GM12865 (cell line): ENCODE measurements at regions not wholly inside any gene's neighbourhood (a gene's known extent, or its start where the extent isn't known, plus 50 kb on each side); places are given as distances from the start of the nearest gene placed in this dataset.

Source experiments
- DNase-seq: peaks from one replicate; pipeline ENCODE4 v3.0.0; 2010; ENCODE audit warnings: low read depth
- H3K4me3 ChIP-seq: 2 replicates; pipeline ENCODE4 v1.5.1; 2011; ENCODE audit warnings: mild to moderate bottlenecking, low read depth, low read length, control low read depth
- TF ChIP-seq, protein P1 (sequence below): IDR thresholded peaks from 2 replicates; pipeline ENCODE4 v1.5.1; 2011; ENCODE audit warnings: low read length, control low read depth, low read depth, inconsistent platforms; ENCODE audit not compliant: insufficient read depth; ENCODE audit errors: missing control alignments

DNA sequence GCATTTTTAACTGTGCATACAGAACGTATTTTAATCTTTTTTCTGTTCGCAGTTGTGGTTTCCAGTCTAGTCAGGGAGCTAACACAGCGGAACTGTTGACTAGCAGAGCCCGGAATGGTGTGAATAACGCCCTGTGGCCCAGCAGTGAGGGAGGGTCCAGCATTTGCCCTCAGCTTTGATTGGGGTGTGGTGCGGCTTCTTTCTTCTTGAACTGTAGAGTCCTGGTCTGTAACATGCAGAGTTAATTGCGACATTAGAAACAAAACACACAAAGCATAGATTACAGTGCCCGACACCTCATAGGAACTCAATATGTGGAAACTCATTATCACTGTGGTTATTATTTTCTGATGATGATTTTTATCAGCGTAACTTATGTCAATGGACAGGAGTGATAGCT lies 253.6 kb downstream of the SOX11 start:
- no peak overlapping the region for H3K4me3 ChIP-seq
- TF ChIP-seq, protein P1, sequence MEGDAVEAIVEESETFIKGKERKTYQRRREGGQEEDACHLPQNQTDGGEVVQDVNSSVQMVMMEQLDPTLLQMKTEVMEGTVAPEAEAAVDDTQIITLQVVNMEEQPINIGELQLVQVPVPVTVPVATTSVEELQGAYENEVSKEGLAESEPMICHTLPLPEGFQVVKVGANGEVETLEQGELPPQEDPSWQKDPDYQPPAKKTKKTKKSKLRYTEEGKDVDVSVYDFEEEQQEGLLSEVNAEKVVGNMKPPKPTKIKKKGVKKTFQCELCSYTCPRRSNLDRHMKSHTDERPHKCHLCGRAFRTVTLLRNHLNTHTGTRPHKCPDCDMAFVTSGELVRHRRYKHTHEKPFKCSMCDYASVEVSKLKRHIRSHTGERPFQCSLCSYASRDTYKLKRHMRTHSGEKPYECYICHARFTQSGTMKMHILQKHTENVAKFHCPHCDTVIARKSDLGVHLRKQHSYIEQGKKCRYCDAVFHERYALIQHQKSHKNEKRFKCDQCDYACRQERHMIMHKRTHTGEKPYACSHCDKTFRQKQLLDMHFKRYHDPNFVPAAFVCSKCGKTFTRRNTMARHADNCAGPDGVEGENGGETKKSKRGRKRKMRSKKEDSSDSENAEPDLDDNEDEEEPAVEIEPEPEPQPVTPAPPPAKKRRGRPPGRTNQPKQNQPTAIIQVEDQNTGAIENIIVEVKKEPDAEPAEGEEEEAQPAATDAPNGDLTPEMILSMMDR, result no peak
- no peak for DNase-seq

DNA sequence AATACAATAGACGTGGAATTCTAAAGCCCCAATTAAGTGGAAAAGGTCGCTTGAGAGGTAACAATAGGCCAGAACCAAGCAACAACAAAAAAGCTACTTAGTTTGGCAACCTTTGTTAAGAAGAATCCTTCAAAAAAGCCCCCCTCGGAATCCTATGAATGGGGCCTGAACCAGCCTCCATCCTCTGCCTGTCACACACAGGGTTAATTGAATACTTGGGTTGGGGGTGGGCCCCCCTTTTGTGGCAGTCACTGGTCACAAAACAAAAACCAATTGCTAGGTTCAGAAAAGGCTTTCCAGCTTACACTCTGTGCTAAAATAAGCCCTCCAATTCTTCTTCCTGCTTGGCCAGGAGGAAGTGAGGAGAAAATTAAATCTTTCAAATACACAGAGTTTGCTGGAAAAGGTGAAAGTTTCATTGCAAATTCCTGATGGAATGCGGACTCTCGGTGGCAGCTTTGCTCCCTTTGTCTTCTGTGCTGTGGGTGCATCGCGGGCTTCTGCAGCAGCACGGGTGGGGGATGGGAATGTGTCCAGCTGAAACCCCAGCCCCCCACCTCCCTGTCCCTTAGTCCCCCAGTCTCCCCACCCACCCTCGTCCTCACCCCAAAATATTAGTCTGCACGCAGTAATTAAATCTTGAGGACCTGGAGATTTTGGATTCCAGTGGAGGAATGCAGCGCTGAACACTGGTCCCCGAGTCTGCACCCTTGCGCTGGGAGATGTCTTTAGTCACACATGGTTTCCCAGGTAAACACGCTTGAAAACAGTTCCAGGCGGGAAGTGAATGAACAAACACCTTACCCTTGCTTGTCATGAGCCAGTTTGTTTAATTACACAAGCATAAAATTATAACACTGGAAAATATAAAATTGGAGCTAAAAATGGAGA lies 254.3 kb downstream of the SOX11 start:
- no peak overlapping the region for H3K4me3 ChIP-seq
- TF ChIP-seq, protein P1, result no peak
- no peak for DNase-seq

DNA sequence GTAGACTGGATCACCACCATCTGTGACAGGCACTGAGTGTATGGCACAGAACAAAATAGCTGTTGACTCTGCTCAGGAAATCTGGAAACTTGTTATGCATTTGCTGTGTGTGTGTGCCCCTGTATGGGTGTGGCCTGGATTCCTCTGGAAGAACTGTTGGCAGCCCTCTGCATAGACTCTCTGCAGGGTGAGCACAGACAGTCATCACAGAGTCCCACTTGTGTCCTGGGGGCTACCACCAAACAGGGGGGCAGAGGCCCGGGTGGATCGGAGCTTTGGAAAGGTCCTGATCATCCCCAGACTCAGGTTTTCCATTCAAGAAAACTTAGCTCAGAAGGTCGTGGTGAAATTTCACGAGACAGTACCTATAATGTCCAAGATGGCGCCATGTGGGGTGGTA lies 258.6 kb downstream of the SOX11 start:
- H3K4me3 ChIP-seq, result no peak overlapping the region
- DNase-seq, result no peak
- TF ChIP-seq, protein P1, result no peak

DNA sequence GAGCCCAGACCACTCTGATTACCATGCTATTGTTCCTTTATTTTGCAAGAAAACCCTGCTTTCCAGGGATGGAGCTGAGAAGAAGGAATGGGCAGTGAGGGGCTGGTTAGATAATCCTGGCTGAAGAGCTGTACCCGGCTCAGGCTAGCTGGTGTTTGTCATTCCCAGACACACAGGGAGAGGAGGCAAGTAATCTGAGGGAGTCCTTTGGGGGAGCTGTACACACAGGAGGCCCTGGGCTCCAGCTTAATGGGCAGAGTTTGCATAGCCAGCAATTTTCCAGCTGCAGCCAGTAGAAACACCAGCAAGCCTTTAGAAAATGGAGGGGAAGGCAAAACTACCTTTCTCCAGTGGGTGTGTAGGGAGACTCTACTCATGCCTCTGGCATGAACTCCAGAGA lies 259.3 kb downstream of the SOX11 start:
- TF ChIP-seq, protein P1, result no peak
- DNase-seq, result no peak
- H3K4me3 ChIP-seq, result no peak overlapping the region

DNA sequence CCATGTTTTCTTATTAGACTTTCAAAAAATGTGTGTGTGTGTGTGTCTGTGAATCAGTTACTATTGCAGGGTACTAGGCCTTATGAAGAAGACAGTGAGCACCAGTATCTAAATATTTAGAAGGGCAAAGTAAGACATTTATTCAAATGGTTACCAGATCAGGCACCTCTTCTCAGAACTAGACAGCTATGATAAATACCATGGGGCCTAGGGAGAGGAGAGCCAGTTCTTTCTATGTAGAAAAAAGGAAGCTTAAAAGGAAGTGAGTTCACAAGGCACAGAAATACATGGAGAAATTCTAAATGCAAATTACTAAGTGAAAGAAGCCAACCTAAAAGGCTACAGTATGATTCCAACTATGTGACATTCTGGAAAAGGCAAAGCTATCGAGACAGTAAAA lies 261.3 kb downstream of the SOX11 start:
- TF ChIP-seq, protein P1, result no peak
- H3K4me3 ChIP-seq, result no peak overlapping the region
- DNase-seq, result no peak

DNA sequence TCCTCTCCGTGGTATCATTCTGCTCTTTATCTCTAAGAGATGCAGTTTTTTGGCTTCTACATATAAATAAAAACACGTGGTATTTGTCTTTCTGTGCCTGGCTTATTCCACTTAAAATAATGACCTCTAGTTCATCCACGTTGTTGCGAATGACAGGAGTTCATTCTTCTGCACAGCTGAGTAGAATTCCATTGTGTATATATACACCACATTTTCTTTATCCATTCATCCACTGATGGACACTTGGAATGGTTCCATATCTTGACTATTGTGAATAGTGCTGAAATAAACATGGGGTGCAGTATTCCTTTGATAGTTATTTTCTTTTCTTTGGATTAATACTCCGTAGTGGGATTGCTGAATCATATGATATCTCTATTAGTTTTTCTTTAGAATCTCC lies 262.3 kb downstream of the SOX11 start:
- DNase-seq, result no peak
- TF ChIP-seq, protein P1, result no peak
- no peak overlapping the region for H3K4me3 ChIP-seq

DNA sequence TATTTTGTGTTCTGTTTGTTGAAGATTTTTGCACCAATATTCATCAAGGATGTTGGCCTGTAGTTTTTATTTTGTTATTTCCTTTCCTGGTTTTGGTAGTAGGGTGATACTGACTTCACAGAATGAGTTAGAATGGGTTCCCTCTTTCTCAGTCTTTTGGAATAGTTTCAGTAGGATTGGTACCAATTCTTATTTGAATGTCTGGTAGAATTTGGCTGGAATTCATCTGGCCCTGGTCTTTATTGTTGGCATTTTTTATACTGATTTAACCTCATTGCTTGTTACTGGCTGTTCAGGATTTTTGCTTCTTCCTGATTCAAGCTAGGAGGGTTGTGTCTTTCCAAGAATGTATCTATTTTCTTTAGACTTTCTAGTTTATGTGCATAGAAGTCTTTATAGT lies 263.7 kb downstream of the SOX11 start:
- H3K4me3 ChIP-seq, result no peak overlapping the region
- TF ChIP-seq, protein P1, result no peak
- DNase-seq, result no peak
